ENCODE measurements at regions not wholly inside any gene's neighbourhood (a gene's known extent, or its start where the extent isn't known, plus 50 kb on each side); places are given as distances from the start of the nearest gene placed in this dataset.

DNA sequence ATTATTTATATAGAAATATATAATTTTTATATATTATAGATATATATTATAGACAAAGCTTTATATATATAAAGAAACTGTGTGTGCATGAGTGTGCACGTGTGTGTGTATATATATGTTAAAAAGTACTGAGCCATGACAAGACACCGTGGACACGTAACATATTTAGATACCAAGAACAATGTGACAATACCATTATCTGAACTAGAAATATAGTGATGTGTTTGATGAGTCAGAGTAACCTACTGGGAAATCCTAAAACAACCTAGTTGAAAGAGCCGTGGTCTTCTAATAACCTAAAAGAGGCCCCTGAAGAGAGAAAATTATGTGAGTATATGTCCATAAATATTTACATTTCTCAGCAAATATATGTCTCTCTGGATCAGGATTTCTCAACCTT is 50.7 kb upstream of the ITGB8 start:
- TF ChIP-seq ZNF274 (IDR thresholded peaks at IDR 0.05; ENCODE audit: low read depth, low read length) = no peak
- no peak for TF ChIP-seq SUZ12 (IDR thresholded peaks at IDR 0.05; ENCODE audit: extremely low read depth, insufficient read depth, insufficient read length)

Data from NT2/D1 (cell line).